ENCODE measurements at regions not wholly inside any gene's neighbourhood (a gene's known extent, or its start where the extent isn't known, plus 50 kb on each side); places are given as distances from the start of the nearest gene placed in this dataset.

GRCh38 chr18:39702888-39703287 lies 2137.3 kb upstream of the CELF4 start:
- ChIA-PET POLR2A (ENCODE audit: partially characterized antibody) (no interaction called here), CTCF (ENCODE audit: partially characterized antibody) (no interaction called here)
- DNase-seq (ENCODE audit: low read depth in 1 of 2, low spot score in 2 of 2) (no peak), FAIRE-seq (no peak)
- Histone ChIP-seq H3K18ac (ENCODE audit: extremely low read depth, low read length) (no peak overlapping the region), H3K56ac (replicated peaks; ENCODE audit: insufficient read length, low read depth, low read length) (no peak overlapping the region), H3K9me3 (ENCODE audit: insufficient read depth in 2 of 2, low read depth in 1 of 2, low read length in 1 of 2) (no peaks in the 10 kb centered on the region), H3K4me3 (ENCODE audit: extremely low read depth in 1 of 4, insufficient read depth in 2 of 4, low read depth in 3 of 4, low read length in 4 of 4) (no peak overlapping the region), H3K27me3 (replicated peaks in 1 of 4; ENCODE audit: control insufficient read depth in 3 of 4, extremely low read depth in 1 of 4, insufficient read depth in 3 of 4, low read length in 3 of 4) (no peaks in the 10 kb centered on the region), H3K9ac (replicated peaks in 1 of 4; ENCODE audit: extremely low read depth in 1 of 4, low read depth in 3 of 4, low read length in 3 of 4) (no peak overlapping the region), H3K4me2 (ENCODE audit: insufficient read depth in 1 of 2, low read depth in 2 of 2, low read length in 2 of 2) (no peak overlapping the region), H4K20me1 (replicated peaks in 1 of 2; ENCODE audit: control insufficient read depth in 1 of 2, insufficient read depth in 2 of 2, low read length in 2 of 2) (no peaks in the 10 kb centered on the region), H3K23me2 (ENCODE audit: low read depth, low read length) (no peaks in the 10 kb centered on the region), H2BK20ac (ENCODE audit: low read length) (no peak overlapping the region), H3K4me1 (replicated peaks in 1 of 4; ENCODE audit: control insufficient read depth in 3 of 4, insufficient read depth in 4 of 4, low read length in 3 of 4) (peaks cover 0 to 5% (median 0%) of the 10 kb centered on the region in 4 experiments; a peak in 1 of 7 replicates), H4K8ac (ENCODE audit: extremely low read depth, insufficient read depth, low read length) (no peak overlapping the region), H2BK15ac (ENCODE audit: low read length) (no peak overlapping the region), H4K5ac (ENCODE audit: insufficient read length, low read depth, low read length) (no peak overlapping the region), H2AFZ (ENCODE audit: low read length) (no peak overlapping the region), H3K27ac (ENCODE audit: low read depth, low read length) (no peak overlapping the region), H3K4ac (replicated peaks; ENCODE audit: insufficient read length, low read depth, low read length) (no peak overlapping the region), H3K79me2 (ENCODE audit: control insufficient read depth in 1 of 2, insufficient read depth in 2 of 2, low read length in 2 of 2) (no peaks in the 10 kb centered on the region), H3K79me1 (ENCODE audit: low read depth, low read length) (no peaks in the 10 kb centered on the region), H3K14ac (ENCODE audit: insufficient read length) (no peak overlapping the region), H4K91ac (replicated peaks; ENCODE audit: insufficient read length, low read length) (no peak overlapping the region), H2AK5ac (ENCODE audit: low read depth, low read length) (no peak overlapping the region), H2BK5ac (ENCODE audit: low read depth, low read length) (no peak overlapping the region), H2BK12ac (ENCODE audit: low read depth, low read length) (no peak overlapping the region), H3K23ac (ENCODE audit: insufficient read length) (no peak overlapping the region), H3K36me3 (ENCODE audit: control insufficient read depth in 2 of 4, insufficient read depth in 4 of 4, low read length in 3 of 4) (no peaks in the 10 kb centered on the region; a peak in 1 of 8 replicates), H2BK120ac (replicated peaks; ENCODE audit: low read depth, low read length) (no peak overlapping the region)
- WGBS, 2 experiments (ENCODE audit: extremely low coverage in 1 of 2, insufficient coverage in 1 of 2, insufficient read length in 1 of 2, insufficient replicate concordance in 2 of 2, low coverage in 1 of 2, low lambda C conversion rate in 2 of 2, missing lambda C conversion rate in 1 of 2): 92% methylated on average over 3 of the region's 3 CpGs; no CpG with 5 or more reads in 1 of the 2 experiments
- TF ChIP-seq SUZ12 (IDR thresholded peaks at IDR 0.05; ENCODE audit: low read length): no peak
- no peak for TF ChIP-seq SIX5 (IDR thresholded peaks at IDR 0.05; ENCODE audit: low read depth, low read length)
- no peak for TF ChIP-seq SAP30 (IDR thresholded peaks at IDR 0.05; ENCODE audit: insufficient read depth, insufficient replicate concordance, low read length)
- TF ChIP-seq TEAD4 (IDR thresholded peaks at IDR 0.05; ENCODE audit: low read depth, low read length): no peak
- no peak for TF ChIP-seq SP1 (IDR thresholded peaks at IDR 0.05; ENCODE audit: low read depth, low read length)
- TF ChIP-seq POLR2A (IDR thresholded peaks at IDR 0.05; ENCODE audit: control extremely low read depth in 1 of 2, low read depth in 2 of 2, low read length in 2 of 2): no peak
- no peak for TF ChIP-seq EZH2 (IDR thresholded peaks at IDR 0.05; ENCODE audit: low read depth, low read length, severe bottlenecking)
- TF ChIP-seq JUN (IDR thresholded peaks at IDR 0.05; ENCODE audit: low read depth, low read length): no peak
- TF ChIP-seq MAFK (IDR thresholded peaks at IDR 0.05; ENCODE audit: low read depth, low read length): no peak
- TF ChIP-seq SRF (IDR thresholded peaks at IDR 0.05; ENCODE audit: low read depth, low read length): no peak
- no peak for TF ChIP-seq CHD2 (IDR thresholded peaks at IDR 0.05; ENCODE audit: low read length)
- no peak for TF ChIP-seq SIRT6 (IDR thresholded peaks at IDR 0.05; ENCODE audit: low read length)
- TF ChIP-seq ATF2 (IDR thresholded peaks at IDR 0.05; ENCODE audit: low read length): no peak
- no peak for TF ChIP-seq RAD21 (IDR thresholded peaks at IDR 0.05 in 1 of 2, conservative IDR thresholded peaks at IDR 0.05 in 1 of 2; ENCODE audit: low read depth in 2 of 2, low read length in 2 of 2)
- no peak for TF ChIP-seq EGR1 (IDR thresholded peaks at IDR 0.05; ENCODE audit: borderline replicate concordance, low read depth, low read length)

Measured in H1 (cell line).